ENCODE measurements at regions not wholly inside any gene's neighbourhood (a gene's known extent, or its start where the extent isn't known, plus 50 kb on each side); places are given as distances from the start of the nearest gene placed in this dataset.

DNA sequence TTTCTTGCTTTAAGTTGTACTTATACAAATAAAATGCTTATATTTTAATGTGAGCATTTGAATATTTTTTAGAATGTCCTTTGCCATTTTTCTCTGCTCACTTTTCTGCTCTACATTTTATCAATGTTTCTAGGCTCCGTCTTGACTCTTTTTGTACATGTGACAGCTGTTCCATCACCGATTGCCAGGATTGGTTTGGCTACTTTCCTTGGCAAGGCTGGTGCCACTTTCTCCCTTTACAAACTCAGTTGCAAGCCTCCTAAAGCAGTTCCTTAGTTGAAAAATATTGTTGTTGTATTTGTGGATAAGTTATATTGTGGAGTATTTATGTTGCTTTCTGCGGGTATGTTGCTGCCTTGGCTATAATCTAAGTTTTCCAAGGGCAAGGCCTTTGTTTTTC, 63.4 kb downstream of the DACT1 start:
- TF ChIP-seq PHF8 (conservative IDR thresholded peaks at IDR 0.05; ENCODE audit: low read depth, low read length) (no peak), FOSL1 (IDR thresholded peaks at IDR 0.05; ENCODE audit: insufficient read depth, low read depth, low read length) (no peak), RBBP5 (IDR thresholded peaks at IDR 0.05; ENCODE audit: borderline replicate concordance, low read depth, low read length) (no peak), SRF (IDR thresholded peaks at IDR 0.05; ENCODE audit: low read depth, low read length) (no peak), TCF12 (IDR thresholded peaks at IDR 0.05; ENCODE audit: low read depth, low read length) (no peak), POLR2A (IDR thresholded peaks at IDR 0.05; ENCODE audit: control extremely low read depth in 1 of 2, low read depth in 2 of 2, low read length in 2 of 2) (no peak), YY1 (IDR thresholded peaks at IDR 0.05; ENCODE audit: low read depth, low read length) (no peak)
- TF ChIP-seq, protein P1, sequence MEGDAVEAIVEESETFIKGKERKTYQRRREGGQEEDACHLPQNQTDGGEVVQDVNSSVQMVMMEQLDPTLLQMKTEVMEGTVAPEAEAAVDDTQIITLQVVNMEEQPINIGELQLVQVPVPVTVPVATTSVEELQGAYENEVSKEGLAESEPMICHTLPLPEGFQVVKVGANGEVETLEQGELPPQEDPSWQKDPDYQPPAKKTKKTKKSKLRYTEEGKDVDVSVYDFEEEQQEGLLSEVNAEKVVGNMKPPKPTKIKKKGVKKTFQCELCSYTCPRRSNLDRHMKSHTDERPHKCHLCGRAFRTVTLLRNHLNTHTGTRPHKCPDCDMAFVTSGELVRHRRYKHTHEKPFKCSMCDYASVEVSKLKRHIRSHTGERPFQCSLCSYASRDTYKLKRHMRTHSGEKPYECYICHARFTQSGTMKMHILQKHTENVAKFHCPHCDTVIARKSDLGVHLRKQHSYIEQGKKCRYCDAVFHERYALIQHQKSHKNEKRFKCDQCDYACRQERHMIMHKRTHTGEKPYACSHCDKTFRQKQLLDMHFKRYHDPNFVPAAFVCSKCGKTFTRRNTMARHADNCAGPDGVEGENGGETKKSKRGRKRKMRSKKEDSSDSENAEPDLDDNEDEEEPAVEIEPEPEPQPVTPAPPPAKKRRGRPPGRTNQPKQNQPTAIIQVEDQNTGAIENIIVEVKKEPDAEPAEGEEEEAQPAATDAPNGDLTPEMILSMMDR (IDR thresholded peaks at IDR 0.05; ENCODE audit: control extremely low read depth in 1 of 3, insufficient read depth in 1 of 3, low read depth in 1 of 3, low read length in 3 of 3): no peak
